ENCODE measurements at regions not wholly inside any gene's neighbourhood (a gene's known extent, or its start where the extent isn't known, plus 50 kb on each side); places are given as distances from the start of the nearest gene placed in this dataset.

- no peak overlapping the region for H3K27ac Mint-ChIP-seq (ENCODE audit: unreplicated experiment)
- no peak for DNase-seq (ENCODE audit: low spot score)
These were observed 111.8 kb downstream of the LRRC70 start for GRCh38 chr5:62690421-62690820.

DNA sequence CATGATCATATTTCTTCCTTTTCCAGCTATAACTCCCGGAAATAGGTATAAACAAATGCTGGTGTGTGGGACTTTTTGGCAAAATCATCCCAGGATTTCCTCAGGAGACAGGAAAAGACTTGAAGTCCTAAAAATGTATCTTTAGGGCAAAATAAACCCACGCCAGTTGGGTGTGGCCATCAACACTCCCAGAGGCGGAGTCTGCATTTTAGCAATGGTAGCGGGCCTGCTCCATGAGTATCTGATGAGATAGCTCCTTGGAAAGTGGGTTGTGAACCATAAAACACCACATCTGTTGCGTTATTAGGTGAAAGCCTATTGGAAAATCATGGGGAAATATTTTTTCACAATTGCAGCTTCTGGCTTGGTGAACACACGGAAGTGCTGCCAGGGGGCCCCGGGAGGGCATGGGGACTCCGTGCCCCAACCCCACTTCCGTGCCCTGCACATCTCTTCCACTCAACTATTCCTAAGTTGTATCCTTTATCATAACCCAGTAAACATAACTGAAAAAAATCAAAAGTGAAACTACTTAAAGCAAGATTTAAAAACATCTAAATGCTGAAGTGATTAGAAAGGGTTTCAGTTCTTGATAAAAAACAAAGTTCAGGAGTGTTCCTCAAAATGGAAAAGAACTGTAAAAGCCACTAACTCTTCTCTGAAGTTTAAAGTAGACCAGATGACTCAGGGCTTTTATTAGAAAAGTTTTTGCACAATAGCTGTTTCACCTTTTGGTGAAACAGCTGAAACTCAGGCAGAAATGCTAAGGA, 111.2 kb downstream of the LRRC70 start:
- no peak for DNase-seq (ENCODE audit: low spot score)
- no peak for TF ChIP-seq CTCF (IDR thresholded peaks at IDR 0.05; ENCODE audit: unreplicated experiment)
- H3K27me3 Mint-ChIP-seq (ENCODE audit: unreplicated experiment), result no peaks in the 10 kb centered on the region
- H3K27ac Mint-ChIP-seq (ENCODE audit: unreplicated experiment), result no peak overlapping the region
- H3K4me3 Mint-ChIP-seq (ENCODE audit: unreplicated experiment), result no peak overlapping the region
- peaks cover 5% of the 10 kb centered on the region for H3K4me1 Mint-ChIP-seq (ENCODE audit: unreplicated experiment)
- no peaks in the 10 kb centered on the region for H3K9me3 Mint-ChIP-seq (ENCODE audit: unreplicated experiment)
- H3K36me3 Mint-ChIP-seq (ENCODE audit: low read depth, unreplicated experiment), result no peaks in the 10 kb centered on the region

More at GRCh38 chr5:62690421-62690820, 111.8 kb downstream of the LRRC70 start:
- Mint-ChIP-seq H3K27me3 (ENCODE audit: unreplicated experiment) (no peaks in the 10 kb centered on the region), H3K4me1 (ENCODE audit: unreplicated experiment) (peaks cover 3% of the 10 kb centered on the region), H3K4me3 (ENCODE audit: unreplicated experiment) (no peak overlapping the region), H3K36me3 (ENCODE audit: low read depth, unreplicated experiment) (no peaks in the 10 kb centered on the region), H3K9me3 (ENCODE audit: unreplicated experiment) (no peaks in the 10 kb centered on the region)
- no peak for TF ChIP-seq CTCF (IDR thresholded peaks at IDR 0.05; ENCODE audit: unreplicated experiment)

DNA sequence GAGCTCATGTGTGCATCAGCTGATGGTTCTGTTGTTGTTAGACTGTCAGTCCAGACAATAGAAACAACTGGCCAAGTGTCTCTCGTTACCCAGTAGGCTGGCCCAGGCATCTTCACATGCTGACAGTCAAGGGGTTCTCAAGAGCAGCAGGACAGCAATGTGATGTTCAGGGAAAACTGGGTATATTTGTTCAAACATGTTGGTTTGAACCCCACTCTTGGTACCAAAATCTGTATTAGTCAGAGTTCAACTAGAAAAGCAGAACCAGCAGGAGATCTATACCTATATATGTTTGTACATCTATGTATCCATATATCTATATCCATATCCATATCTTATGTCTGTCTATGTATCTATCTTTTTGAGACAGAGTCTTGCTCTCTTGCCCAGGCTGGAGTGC, 108.1 kb downstream of the LRRC70 start:
- no peaks in the 10 kb centered on the region for H3K36me3 Mint-ChIP-seq (ENCODE audit: low read depth, unreplicated experiment)
- no peak for DNase-seq (ENCODE audit: low spot score)
- no peak for TF ChIP-seq CTCF (IDR thresholded peaks at IDR 0.05; ENCODE audit: unreplicated experiment)
- peaks cover 5% of the 10 kb centered on the region for H3K4me1 Mint-ChIP-seq (ENCODE audit: unreplicated experiment)
- no peak overlapping the region for H3K27ac Mint-ChIP-seq (ENCODE audit: unreplicated experiment)
- no peaks in the 10 kb centered on the region for H3K27me3 Mint-ChIP-seq (ENCODE audit: unreplicated experiment)
- no peak overlapping the region for H3K4me3 Mint-ChIP-seq (ENCODE audit: unreplicated experiment)
- H3K9me3 Mint-ChIP-seq (ENCODE audit: unreplicated experiment), result no peaks in the 10 kb centered on the region

GRCh38 chr5:62685221-62685620, 106.6 kb downstream of the LRRC70 start:
- H3K9me3 Mint-ChIP-seq (ENCODE audit: unreplicated experiment), result no peaks in the 10 kb centered on the region
- no peak for TF ChIP-seq CTCF (IDR thresholded peaks at IDR 0.05; ENCODE audit: unreplicated experiment)
- H3K4me3 Mint-ChIP-seq (ENCODE audit: unreplicated experiment), result no peak overlapping the region
- H3K27ac Mint-ChIP-seq (ENCODE audit: unreplicated experiment), result no peak overlapping the region
- peaks cover 11% of the 10 kb centered on the region for H3K36me3 Mint-ChIP-seq (ENCODE audit: low read depth, unreplicated experiment)
- no peaks in the 10 kb centered on the region for H3K27me3 Mint-ChIP-seq (ENCODE audit: unreplicated experiment)
- peaks cover 5% of the 10 kb centered on the region for H3K4me1 Mint-ChIP-seq (ENCODE audit: unreplicated experiment)
- no peak for DNase-seq (ENCODE audit: low spot score)

DNA sequence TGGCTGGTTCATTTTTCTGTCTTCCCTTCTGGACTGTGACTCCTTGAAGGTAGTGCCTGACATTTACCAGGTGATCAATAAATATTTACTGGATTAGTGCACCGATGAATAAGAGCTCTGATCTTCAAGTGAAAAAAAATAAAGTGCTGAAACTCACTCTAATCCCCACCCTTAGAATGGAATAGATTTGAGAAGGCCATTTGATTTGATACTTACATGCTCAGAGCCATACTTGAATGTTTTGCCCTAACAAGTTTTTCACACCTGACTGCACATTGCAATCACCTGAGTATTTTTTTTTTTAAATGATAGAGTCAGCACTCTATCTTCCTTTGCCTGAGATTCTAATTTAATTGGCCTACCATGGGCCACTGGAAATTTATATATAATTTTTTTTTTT, 105.7 kb downstream of the LRRC70 start:
- H3K4me1 Mint-ChIP-seq (ENCODE audit: unreplicated experiment), result peaks cover 5% of the 10 kb centered on the region
- H3K4me3 Mint-ChIP-seq (ENCODE audit: unreplicated experiment), result no peak overlapping the region
- H3K9me3 Mint-ChIP-seq (ENCODE audit: unreplicated experiment), result peaks cover 4% of the 10 kb centered on the region
- no peak overlapping the region for H3K27ac Mint-ChIP-seq (ENCODE audit: unreplicated experiment)
- TF ChIP-seq CTCF (IDR thresholded peaks at IDR 0.05; ENCODE audit: unreplicated experiment), result no peak
- peaks cover 4% of the 10 kb centered on the region for H3K27me3 Mint-ChIP-seq (ENCODE audit: unreplicated experiment)
- peaks cover 17% of the 10 kb centered on the region for H3K36me3 Mint-ChIP-seq (ENCODE audit: low read depth, unreplicated experiment)
- DNase-seq (ENCODE audit: low spot score), result no peak
